ENCODE measurements at regions not wholly inside any gene's neighbourhood (a gene's known extent, or its start where the extent isn't known, plus 50 kb on each side); places are given as distances from the start of the nearest gene placed in this dataset.

DNA sequence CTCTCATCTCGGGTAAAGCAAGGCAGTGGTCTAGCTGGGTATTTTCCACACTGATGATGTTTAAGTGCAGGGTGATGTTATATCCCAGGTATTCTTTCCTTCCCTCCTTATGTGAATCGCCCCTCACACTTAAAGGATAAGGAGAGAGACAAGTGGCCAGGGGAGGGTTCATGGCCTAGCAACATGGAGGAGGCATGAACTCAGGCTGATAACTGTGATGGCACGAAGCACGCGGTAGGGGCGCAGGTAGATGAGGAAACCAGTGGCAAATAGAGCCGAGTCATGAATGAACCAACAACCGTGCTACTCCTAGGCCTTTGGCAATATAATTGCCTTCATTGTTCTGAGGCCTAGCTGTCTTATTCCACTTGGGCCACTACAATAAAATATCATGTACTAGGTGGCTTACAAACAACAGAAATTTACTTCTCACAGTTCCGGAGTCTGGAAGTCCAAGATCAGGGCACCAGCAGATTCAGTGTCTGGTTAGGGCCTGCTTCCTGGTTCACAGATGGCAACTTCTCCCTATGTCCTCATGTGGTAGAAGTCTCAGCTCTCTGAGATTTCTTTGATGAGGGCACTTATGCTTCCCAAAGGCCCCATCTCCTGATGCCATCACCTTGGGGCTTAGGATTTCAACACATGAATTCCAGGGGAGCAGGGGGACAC, 56.0 kb upstream of the PIK3CG start:
- H3K4me1 ChIP-seq, result no peaks in the 10 kb centered on the region
- H3K27me3 ChIP-seq, result no peaks in the 10 kb centered on the region
- WGBS, 2 donors, result 92 to 95% methylated on average over 9 of the region's 9 CpGs
- no peaks in the 10 kb centered on the region for H3K36me3 ChIP-seq
- ATAC-seq (ENCODE audit: low FRiP score in 2 of 2), result no peak
- no peak for DNase-seq
- no peaks in the 10 kb centered on the region for H3K9me3 ChIP-seq
- H3K27ac ChIP-seq, result no peak overlapping the region
- no peak for TF ChIP-seq EP300 (IDR thresholded peaks at IDR 0.05)
- no peak for TF ChIP-seq POLR2AphosphoS5 (IDR thresholded peaks at IDR 0.05)
- TF ChIP-seq, protein P1, sequence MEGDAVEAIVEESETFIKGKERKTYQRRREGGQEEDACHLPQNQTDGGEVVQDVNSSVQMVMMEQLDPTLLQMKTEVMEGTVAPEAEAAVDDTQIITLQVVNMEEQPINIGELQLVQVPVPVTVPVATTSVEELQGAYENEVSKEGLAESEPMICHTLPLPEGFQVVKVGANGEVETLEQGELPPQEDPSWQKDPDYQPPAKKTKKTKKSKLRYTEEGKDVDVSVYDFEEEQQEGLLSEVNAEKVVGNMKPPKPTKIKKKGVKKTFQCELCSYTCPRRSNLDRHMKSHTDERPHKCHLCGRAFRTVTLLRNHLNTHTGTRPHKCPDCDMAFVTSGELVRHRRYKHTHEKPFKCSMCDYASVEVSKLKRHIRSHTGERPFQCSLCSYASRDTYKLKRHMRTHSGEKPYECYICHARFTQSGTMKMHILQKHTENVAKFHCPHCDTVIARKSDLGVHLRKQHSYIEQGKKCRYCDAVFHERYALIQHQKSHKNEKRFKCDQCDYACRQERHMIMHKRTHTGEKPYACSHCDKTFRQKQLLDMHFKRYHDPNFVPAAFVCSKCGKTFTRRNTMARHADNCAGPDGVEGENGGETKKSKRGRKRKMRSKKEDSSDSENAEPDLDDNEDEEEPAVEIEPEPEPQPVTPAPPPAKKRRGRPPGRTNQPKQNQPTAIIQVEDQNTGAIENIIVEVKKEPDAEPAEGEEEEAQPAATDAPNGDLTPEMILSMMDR (IDR thresholded peaks at IDR 0.05), result no peak
- no peak for TF ChIP-seq POLR2A (IDR thresholded peaks at IDR 0.05)
- no peak overlapping the region for H3K4me3 ChIP-seq

DNA sequence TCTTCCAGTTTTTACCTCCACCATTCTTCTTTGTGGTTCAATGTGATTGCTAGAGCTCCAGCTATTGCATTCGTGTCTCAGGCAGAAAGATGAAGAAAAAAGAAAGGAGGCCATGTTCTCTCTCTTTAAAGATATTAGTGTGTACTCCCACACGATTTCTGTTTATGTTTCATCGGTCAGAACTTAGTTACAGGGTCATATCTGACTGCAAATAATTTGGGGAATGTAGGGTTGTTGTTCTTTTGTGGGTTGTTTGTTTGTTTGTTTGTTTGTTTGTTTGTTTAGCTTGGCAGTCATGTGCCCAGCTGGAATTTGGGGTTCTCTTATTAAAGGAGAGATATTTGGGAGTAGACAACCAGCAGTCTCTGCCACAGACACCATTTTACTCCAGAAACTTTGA, 53.6 kb upstream of the PIK3CG start:
- H3K4me3 ChIP-seq, result no peak overlapping the region
- TF ChIP-seq POLR2AphosphoS5 (IDR thresholded peaks at IDR 0.05) (no peak), EP300 (IDR thresholded peaks at IDR 0.05) (no peak), POLR2A (IDR thresholded peaks at IDR 0.05) (no peak)
- TF ChIP-seq, protein P1 (IDR thresholded peaks at IDR 0.05), result no peak
- H3K9me3 ChIP-seq, result no peaks in the 10 kb centered on the region
- DNase-seq (no peak), ATAC-seq (ENCODE audit: low FRiP score in 2 of 2) (no peak)
- no peak overlapping the region for H3K27ac ChIP-seq
- H3K4me1 ChIP-seq, result no peaks in the 10 kb centered on the region
- no peaks in the 10 kb centered on the region for H3K36me3 ChIP-seq
- 66 to 78% methylated on average over 3 of the region's 3 CpGs for WGBS, 2 donors
- H3K27me3 ChIP-seq, result no peaks in the 10 kb centered on the region

DNA sequence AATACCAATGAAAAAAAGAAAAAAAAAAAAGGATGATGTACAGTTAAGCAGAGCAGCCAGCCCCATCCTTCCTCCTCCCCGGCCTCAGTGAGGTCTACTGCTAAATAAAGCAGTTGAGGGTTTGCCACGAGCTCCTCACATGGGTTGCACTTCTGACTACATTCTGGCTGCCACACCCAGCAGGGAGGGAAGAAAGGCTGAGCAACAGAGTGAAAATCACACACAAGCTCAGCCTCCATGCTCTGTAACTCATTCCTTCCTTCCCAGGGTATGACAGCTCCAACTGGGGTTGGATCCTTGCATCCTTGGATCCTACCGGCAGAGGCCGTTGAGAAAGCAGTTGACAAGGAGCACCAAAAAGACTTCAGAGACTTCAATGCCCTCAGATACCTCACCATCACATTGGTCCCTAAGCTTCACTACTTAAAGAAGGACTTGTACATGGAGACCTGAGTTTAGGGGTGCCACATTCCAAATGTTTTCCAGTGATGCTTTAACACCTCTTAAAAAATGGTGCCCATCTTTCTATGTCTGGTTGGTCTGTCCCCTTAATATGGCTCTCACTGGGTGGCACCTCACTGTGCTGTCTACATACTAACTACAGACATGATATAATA, 52.9 kb upstream of the PIK3CG start:
- ATAC-seq (ENCODE audit: low FRiP score in 2 of 2) (peak in 1 of 2 donors; percentile 65), DNase-seq (peak in 1 of 2 donors; percentile 34)
- Histone ChIP-seq H3K4me3 (no peak overlapping the region), H3K4me1 (no peaks in the 10 kb centered on the region), H3K27me3 (no peaks in the 10 kb centered on the region), H3K9me3 (no peaks in the 10 kb centered on the region), H3K36me3 (no peaks in the 10 kb centered on the region), H3K27ac (no peak overlapping the region)
- 69 to 78% methylated on average over 4 of the region's 4 CpGs for WGBS, 2 donors
- TF ChIP-seq POLR2AphosphoS5 (IDR thresholded peaks at IDR 0.05) (no peak), EP300 (IDR thresholded peaks at IDR 0.05) (no peak), POLR2A (IDR thresholded peaks at IDR 0.05) (no peak)
- TF ChIP-seq, protein P1 (IDR thresholded peaks at IDR 0.05), result no peak

DNA sequence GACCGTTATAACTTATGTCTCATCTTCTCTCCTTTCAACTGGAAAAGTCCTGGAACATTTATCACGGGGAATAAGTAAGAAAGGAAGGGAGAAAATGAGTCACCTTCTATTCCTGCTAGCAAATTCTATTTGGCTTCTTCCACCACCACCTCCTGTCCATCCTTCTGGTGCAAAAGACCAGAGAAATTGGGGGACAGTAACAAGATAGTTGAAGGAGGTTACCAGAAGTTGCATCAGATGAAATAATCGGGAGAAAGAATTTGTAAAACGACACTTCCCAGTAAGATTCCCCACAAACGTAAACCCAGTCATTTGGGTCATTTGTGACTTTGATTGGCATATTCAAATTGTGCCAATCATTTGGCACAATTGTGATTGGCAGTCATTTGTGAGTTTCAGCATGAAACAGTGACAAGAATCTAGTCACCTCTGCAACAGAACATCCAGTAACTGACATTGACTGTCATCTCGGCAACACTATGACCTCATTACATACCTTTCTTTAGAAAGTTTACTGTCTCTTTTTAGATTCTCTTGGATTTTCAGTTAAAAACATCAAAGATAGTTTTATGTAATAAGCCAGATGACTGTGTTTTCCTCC, 51.3 kb upstream of the PIK3CG start:
- WGBS, 2 donors, result 81 to 86% methylated on average over 6 of the region's 6 CpGs
- TF ChIP-seq EP300 (IDR thresholded peaks at IDR 0.05) (no peak), POLR2A (IDR thresholded peaks at IDR 0.05) (no peak), POLR2AphosphoS5 (IDR thresholded peaks at IDR 0.05) (no peak)
- TF ChIP-seq, protein P1 (IDR thresholded peaks at IDR 0.05), result no peak
- H3K4me3 ChIP-seq, result no peak overlapping the region
- ATAC-seq (ENCODE audit: low FRiP score in 2 of 2) (no peak), DNase-seq (no peak)
- no peaks in the 10 kb centered on the region for H3K9me3 ChIP-seq
- H3K27ac ChIP-seq, result no peak overlapping the region
- H3K27me3 ChIP-seq, result no peaks in the 10 kb centered on the region
- no peaks in the 10 kb centered on the region for H3K36me3 ChIP-seq
- no peaks in the 10 kb centered on the region for H3K4me1 ChIP-seq

Measured in upper lobe of left lung (tissue), 6 donors.